ENCODE measurements at regions not wholly inside any gene's neighbourhood (a gene's known extent, or its start where the extent isn't known, plus 50 kb on each side); places are given as distances from the start of the nearest gene placed in this dataset.

DNA sequence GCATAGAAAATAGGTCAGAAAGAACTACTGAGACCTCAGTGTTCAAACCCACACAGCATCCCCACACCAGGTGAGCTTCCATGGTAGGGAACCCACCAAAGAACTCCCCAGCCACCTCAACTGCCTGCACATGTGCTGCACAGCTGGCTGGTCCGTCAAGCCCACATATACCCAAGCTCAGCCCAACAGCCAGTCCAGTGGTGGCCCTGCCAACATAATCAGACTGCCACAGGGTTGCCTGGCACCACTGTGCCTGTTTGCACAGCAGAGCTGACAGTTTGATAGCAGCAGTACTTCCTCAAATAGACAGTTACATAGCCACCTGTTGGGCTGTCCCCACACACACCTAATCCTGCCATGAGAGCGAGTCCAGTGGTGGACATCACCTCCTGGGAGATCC lies 283.3 kb upstream of the PRMT6 start:
- H3K36me3 ChIP-seq (ENCODE audit: control insufficient read depth in 4 of 4, insufficient read depth in 3 of 4, low read depth in 1 of 4, low read length in 3 of 4) = no peaks in the 10 kb centered on the region
- H3K27ac ChIP-seq (ENCODE audit: low read depth in 1 of 2, low read length in 2 of 2) = no peak overlapping the region
- no peak for DNase-seq (ENCODE audit: low spot score)
- no peaks in the 10 kb centered on the region for H3K4me1 ChIP-seq (ENCODE audit: control insufficient read depth in 4 of 4, insufficient read depth in 4 of 4, low read length in 3 of 4)
- no peak overlapping the region for H3K4me3 ChIP-seq (ENCODE audit: low read depth in 1 of 3, low read length in 3 of 3)
- peaks cover 0 to 4% (median 3%) of the 10 kb centered on the region in 4 donors for H3K9me3 ChIP-seq (ENCODE audit: control insufficient read depth in 4 of 4, low read length in 3 of 4)
- H3K27me3 ChIP-seq (ENCODE audit: control insufficient read depth in 4 of 4, insufficient read depth in 4 of 4, low read length in 3 of 4) = no peaks in the 10 kb centered on the region
- TF ChIP-seq, protein P1, sequence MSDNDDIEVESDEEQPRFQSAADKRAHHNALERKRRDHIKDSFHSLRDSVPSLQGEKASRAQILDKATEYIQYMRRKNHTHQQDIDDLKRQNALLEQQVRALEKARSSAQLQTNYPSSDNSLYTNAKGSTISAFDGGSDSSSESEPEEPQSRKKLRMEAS (IDR thresholded peaks at IDR 0.05) = no peak
- TF ChIP-seq, protein P2, sequence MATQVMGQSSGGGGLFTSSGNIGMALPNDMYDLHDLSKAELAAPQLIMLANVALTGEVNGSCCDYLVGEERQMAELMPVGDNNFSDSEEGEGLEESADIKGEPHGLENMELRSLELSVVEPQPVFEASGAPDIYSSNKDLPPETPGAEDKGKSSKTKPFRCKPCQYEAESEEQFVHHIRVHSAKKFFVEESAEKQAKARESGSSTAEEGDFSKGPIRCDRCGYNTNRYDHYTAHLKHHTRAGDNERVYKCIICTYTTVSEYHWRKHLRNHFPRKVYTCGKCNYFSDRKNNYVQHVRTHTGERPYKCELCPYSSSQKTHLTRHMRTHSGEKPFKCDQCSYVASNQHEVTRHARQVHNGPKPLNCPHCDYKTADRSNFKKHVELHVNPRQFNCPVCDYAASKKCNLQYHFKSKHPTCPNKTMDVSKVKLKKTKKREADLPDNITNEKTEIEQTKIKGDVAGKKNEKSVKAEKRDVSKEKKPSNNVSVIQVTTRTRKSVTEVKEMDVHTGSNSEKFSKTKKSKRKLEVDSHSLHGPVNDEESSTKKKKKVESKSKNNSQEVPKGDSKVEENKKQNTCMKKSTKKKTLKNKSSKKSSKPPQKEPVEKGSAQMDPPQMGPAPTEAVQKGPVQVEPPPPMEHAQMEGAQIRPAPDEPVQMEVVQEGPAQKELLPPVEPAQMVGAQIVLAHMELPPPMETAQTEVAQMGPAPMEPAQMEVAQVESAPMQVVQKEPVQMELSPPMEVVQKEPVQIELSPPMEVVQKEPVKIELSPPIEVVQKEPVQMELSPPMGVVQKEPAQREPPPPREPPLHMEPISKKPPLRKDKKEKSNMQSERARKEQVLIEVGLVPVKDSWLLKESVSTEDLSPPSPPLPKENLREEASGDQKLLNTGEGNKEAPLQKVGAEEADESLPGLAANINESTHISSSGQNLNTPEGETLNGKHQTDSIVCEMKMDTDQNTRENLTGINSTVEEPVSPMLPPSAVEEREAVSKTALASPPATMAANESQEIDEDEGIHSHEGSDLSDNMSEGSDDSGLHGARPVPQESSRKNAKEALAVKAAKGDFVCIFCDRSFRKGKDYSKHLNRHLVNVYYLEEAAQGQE (IDR thresholded peaks at IDR 0.05) = no peak
- no peak for TF ChIP-seq JUND (IDR thresholded peaks at IDR 0.05)
- TF ChIP-seq GABPA (IDR thresholded peaks at IDR 0.05 in 1 of 2, conservative IDR thresholded peaks at IDR 0.05 in 1 of 2) = no peak
- no peak for TF ChIP-seq NR2F2 (IDR thresholded peaks at IDR 0.05)
- TF ChIP-seq, protein P3, sequence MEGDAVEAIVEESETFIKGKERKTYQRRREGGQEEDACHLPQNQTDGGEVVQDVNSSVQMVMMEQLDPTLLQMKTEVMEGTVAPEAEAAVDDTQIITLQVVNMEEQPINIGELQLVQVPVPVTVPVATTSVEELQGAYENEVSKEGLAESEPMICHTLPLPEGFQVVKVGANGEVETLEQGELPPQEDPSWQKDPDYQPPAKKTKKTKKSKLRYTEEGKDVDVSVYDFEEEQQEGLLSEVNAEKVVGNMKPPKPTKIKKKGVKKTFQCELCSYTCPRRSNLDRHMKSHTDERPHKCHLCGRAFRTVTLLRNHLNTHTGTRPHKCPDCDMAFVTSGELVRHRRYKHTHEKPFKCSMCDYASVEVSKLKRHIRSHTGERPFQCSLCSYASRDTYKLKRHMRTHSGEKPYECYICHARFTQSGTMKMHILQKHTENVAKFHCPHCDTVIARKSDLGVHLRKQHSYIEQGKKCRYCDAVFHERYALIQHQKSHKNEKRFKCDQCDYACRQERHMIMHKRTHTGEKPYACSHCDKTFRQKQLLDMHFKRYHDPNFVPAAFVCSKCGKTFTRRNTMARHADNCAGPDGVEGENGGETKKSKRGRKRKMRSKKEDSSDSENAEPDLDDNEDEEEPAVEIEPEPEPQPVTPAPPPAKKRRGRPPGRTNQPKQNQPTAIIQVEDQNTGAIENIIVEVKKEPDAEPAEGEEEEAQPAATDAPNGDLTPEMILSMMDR (IDR thresholded peaks at IDR 0.05; ENCODE audit: low read depth, low read length, missing input control) = no peak
- TF ChIP-seq TAF1 (conservative IDR thresholded peaks at IDR 0.05) = no peak
- TF ChIP-seq SP1 (IDR thresholded peaks at IDR 0.05) = no peak
- 57% methylated on average over 2 of the region's 2 CpGs for WGBS
- H3K9ac ChIP-seq (ENCODE audit: low read depth in 1 of 2, low read length in 2 of 2) = no peak overlapping the region

DNA sequence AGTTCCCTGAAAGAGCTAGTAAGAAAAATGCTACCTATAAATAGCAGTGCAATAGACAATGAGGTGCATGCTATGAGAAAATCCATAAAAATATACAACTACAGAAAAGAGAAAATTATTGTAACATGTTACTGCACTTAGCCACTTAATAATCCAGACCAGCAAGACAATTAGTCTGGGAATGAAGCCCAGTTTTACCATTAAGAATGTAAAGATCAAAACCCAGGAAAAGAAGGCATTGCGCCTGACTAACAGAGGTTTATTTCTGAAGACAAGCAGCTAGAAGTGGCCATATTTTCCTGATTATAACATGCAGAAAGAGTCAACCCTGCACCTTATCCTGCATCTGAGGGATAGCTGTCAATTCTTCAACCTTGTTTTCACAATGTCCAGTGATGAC lies 276.4 kb upstream of the PRMT6 start:
- Histone ChIP-seq H3K9ac (ENCODE audit: low read depth in 1 of 2, low read length in 2 of 2) (no peak overlapping the region), H3K27ac (ENCODE audit: low read depth in 1 of 2, low read length in 2 of 2) (no peak overlapping the region), H3K4me3 (ENCODE audit: low read depth in 1 of 3, low read length in 3 of 3) (no peak overlapping the region), H3K27me3 (ENCODE audit: control insufficient read depth in 4 of 4, insufficient read depth in 4 of 4, low read length in 3 of 4) (no peaks in the 10 kb centered on the region), H3K9me3 (ENCODE audit: control insufficient read depth in 4 of 4, low read length in 3 of 4) (peaks cover 0 to 4% (median under 1%) of the 10 kb centered on the region in 4 donors), H3K4me1 (ENCODE audit: control insufficient read depth in 4 of 4, insufficient read depth in 4 of 4, low read length in 3 of 4) (no peaks in the 10 kb centered on the region), H3K36me3 (ENCODE audit: control insufficient read depth in 4 of 4, insufficient read depth in 3 of 4, low read depth in 1 of 4, low read length in 3 of 4) (no peaks in the 10 kb centered on the region)
- 90% methylated on average over 1 of the region's 1 CpG for WGBS
- TF ChIP-seq RXRA (IDR thresholded peaks at IDR 0.05) (no peak), FOXA2 (IDR thresholded peaks at IDR 0.05) (no peak), FOXA1 (IDR thresholded peaks at IDR 0.05) (no peak), YY1 (IDR thresholded peaks at IDR 0.05) (no peak), EGR1 (IDR thresholded peaks at IDR 0.05; ENCODE audit: low read depth in 2 of 2) (no peak)
- no peak for DNase-seq (ENCODE audit: low spot score)

Measured in liver (tissue), 8 donors.